ENCODE measurements at regions not wholly inside any gene's neighbourhood (a gene's known extent, or its start where the extent isn't known, plus 50 kb on each side); places are given as distances from the start of the nearest gene placed in this dataset.

DNA sequence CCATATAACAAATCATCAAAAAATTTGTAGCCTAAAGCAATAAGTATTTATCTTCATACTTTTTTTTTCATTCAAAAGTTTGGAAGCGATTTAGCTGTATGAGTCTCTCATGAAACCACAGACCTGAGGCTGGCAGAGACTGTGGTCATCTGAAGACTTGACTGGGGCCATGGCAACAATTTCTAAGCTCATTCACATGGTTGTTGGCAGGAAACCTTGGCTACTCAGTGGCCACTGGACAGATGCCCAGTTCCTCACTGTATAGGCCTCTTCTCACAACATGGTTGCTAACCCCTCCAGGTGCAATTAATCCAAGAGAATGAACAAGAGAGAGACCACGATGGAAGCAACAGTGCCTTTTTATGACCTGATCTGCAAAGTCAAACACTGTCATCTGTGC, 235.9 kb downstream of the BTBD3 start:
- no peak for DNase-seq
- no peak for TF ChIP-seq GATA1 (IDR thresholded peaks at IDR 0.05; ENCODE audit: low read depth, low read length)
- TF ChIP-seq POLR2A (IDR thresholded peaks at IDR 0.05; ENCODE audit: low read length): no peak

DNA sequence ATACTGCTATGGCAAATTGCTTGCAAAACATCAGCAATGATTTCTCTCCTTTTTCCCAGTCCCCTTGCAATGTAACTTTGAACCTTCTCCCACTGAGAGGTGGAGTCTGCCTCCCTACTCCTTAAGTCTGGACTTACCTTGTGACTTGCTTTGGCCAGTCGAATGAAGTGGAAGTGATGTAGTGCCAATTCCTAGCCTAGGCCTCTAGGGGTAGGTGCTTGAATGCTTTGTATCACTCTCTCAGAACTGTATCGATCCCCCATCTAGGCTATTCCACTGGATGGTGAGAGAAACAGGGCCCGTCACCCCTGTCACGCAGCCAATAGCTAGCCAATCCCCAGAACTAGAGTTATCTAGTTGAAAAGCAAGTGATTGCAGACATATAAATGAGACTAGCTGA, 238.6 kb downstream of the BTBD3 start:
- TF ChIP-seq GATA1 (IDR thresholded peaks at IDR 0.05; ENCODE audit: low read depth, low read length) (no peak), POLR2A (IDR thresholded peaks at IDR 0.05; ENCODE audit: low read length) (no peak)

DNA sequence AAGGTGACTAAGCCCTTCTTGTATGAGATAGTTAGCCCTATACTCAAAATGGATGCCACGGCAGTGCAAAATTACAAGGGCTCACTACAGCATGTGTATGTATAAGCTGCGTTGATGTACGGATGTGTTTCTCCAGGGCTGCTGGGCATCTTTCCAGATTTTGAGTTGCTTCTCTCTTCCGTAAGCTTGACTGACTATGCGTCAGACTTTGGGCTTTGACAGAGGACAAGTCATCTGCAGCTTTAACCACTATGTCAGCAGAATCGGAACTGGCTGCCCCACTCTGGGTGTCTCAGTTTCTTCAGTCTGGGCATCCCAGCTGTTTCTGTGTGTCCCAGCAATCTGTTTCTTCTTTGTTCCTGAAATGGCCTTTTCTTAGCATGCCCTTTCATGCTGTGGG, 241.6 kb downstream of the BTBD3 start:
- DNase-seq: no peak
- TF ChIP-seq POLR2A (IDR thresholded peaks at IDR 0.05; ENCODE audit: low read length): no peak
- TF ChIP-seq GATA1 (IDR thresholded peaks at IDR 0.05; ENCODE audit: low read depth, low read length): no peak

More for the DNA sequence above, 238.6 kb downstream of the BTBD3 start:
- DNase-seq: no peak

DNA sequence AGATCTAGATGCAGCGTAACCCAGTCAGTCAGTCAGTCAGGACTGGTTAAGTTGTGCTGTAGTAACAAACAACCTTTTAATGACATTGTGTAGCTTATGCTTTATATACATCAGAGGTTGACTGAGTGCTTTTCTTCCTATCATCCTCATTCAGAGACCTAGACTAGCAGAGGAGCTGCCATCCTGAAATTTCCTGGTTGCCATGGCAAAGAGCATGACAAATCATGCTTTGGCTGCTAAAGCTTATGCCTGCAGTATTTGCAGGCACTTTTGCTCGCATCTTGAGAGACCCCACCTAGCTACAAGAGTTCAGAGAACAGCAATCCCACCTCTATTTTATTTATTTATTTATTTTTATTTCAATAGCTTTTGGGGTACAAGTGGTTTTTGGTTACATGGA, 244.0 kb downstream of the BTBD3 start:
- DNase-seq: no peak
- TF ChIP-seq POLR2A (IDR thresholded peaks at IDR 0.05; ENCODE audit: low read length) (no peak), GATA1 (IDR thresholded peaks at IDR 0.05; ENCODE audit: low read depth, low read length) (no peak)

DNA sequence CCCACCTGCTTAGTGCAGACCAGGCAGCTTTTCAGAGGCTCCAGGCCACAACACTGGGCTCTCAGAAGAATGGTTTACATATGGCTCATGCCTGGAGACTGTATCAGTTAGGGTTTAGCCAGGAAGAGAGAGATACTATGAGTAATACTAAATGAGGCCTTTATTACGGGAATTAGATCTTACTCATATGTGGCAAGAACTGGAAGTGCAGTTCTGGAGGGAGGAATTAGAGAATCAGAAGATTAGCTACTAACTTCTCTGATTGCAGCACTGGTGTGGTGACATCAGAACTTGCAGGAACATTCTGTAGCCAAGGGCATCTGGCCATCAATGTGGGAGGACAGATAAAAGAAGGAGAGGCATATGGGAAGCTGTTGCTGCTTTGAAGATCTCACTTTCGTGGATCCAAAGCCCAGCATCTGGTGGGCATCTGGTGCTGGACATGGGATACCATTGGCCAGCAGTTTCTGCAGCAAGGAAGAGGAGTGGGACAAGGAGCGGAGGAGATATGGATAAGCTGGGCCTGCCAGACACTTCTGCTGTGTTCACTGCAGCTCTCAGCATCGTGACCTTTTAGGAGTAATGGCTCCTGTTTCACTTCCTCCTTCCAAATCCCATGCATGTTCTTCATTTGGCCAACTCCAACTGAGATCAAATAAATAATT, 248.5 kb downstream of the BTBD3 start:
- DNase-seq: no peak
- TF ChIP-seq GATA1 (IDR thresholded peaks at IDR 0.05; ENCODE audit: low read depth, low read length) (no peak), POLR2A (IDR thresholded peaks at IDR 0.05; ENCODE audit: low read length) (no peak)

DNA sequence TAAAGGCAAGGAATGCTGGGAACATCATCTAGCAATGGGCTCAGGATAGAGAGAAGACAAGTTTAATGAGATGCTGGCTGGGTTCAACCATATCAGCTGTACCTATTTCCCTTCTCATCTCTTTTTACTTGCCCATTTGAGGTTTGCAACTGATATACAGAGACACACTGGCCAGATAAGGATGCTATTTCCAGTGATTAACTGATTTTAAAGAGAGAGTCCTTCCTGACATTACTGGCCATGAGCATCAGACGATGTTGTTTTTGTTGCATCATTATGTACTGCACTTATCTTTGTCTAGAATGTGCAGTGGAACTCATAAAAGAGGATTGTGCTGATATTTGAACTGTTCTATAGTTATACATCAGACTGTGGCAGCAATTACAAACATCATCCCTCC, 252.7 kb downstream of the BTBD3 start:
- TF ChIP-seq POLR2A (IDR thresholded peaks at IDR 0.05; ENCODE audit: low read length): no peak
- no peak for TF ChIP-seq GATA1 (IDR thresholded peaks at IDR 0.05; ENCODE audit: low read depth, low read length)
- no peak for DNase-seq

DNA sequence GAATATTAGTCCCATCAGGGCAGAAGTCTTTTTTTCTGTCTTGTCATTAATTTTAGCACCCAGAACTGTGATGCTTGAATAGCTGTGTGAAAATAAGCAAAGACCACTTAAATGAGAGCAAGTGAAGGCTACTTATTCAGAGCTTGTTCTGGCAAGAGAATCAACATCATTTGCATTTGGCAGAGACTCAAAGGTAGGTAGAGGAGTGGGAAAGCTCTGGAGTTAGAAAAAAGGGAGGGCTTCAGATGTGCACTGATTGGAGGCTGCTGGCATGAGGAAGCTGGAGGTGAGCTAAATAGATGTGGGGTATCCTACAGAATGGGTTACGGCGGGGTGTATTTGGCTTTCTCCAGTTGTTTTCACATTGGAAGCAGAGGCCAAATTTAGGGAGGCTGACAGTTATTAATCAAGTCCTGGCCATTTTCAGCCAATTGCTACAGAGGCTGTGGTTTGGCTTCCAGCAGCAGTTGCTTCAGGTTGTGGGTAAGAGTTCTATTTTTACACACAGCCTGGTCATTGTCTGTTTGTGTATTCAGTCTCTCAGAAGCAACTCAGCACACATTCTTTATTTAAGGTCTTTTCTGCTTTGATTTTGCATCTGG, 254.3 kb downstream of the BTBD3 start:
- no peak for TF ChIP-seq POLR2A (IDR thresholded peaks at IDR 0.05; ENCODE audit: low read length)
- TF ChIP-seq GATA1 (IDR thresholded peaks at IDR 0.05; ENCODE audit: low read depth, low read length): no peak
- DNase-seq: no peak

DNA sequence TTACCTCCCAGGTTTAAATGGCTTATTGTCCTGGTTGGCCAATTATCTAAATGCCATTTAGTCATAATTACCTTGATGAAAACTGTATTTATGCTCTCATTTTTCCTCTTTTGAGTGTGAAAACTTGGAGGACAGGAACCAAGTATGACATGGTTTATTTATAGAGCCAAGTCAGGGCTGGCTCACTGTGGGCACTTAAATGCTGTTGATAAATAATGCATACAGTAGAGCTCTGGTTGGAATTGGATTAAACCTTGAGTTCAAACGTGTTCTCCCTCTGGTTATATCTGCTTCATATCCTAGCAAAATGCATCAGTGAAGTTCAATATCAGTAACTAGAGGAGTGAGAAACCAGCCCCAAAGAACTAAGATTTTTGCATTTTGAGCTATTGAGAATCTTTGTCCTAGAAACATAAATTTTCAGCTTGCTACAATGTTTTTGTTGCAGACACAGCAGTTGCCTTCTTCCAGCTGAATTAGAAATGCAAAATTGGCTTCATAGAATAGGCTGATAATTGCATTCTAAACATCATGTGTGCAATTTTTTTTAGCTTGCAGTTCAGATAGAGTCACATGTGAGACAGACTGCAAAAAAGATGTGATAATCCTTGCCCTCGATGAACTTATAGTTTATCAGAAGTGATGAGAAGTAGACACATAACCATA, 255.8 kb downstream of the BTBD3 start:
- DNase-seq: no peak
- no peak for TF ChIP-seq GATA1 (IDR thresholded peaks at IDR 0.05; ENCODE audit: low read depth, low read length)
- TF ChIP-seq POLR2A (IDR thresholded peaks at IDR 0.05; ENCODE audit: low read length): no peak

DNA sequence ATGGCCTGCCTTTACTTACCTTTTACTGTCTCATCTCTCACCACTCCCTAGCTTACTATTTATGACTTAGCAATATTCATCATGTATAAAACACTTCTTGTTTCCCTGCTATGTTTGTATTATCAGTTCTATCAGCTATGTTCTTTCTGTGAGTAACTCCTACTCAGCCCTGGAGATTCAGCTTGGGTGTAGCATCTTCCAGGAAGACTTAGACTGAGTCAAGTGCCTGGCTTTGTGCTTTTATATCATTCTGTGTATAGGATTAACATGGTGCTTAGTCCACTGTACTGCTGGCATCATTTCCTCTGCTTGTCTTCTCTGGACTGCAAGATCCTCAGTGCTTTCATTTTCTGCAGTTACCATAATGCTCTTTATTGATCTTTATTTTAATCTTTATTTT, 257.8 kb downstream of the BTBD3 start:
- TF ChIP-seq GATA1 (IDR thresholded peaks at IDR 0.05; ENCODE audit: low read depth, low read length): no peak
- no peak for TF ChIP-seq POLR2A (IDR thresholded peaks at IDR 0.05; ENCODE audit: low read length)
- DNase-seq: no peak

DNA sequence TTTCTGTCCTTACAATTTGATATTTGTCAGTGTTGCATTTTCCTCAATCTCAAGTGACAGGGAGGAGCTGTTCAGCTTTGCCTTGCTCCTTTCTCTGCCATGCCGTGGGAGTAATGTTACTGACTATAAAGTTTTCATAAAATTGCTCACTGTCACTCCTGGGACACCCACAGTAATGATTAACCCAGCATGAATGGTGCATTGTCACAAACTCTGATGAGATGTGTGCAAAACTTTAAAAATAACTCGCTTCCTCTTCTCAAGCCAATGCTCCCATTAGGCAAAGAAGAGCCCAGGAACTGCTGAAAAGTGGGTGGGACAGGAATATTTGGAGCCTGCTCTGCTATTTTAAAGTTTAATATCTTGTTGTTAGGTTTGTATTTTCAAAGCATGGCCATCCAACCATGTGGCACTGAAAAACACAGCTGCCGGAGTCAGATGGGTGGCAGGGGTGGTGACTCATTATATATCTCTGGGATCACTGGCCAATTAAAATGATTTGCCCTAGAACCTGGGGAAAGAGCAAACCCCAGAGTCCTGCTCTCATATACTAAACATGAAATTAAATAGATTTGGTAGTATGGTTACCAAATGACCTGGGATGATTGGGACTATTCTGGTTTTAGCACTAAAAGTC, 260.1 kb downstream of the BTBD3 start:
- TF ChIP-seq POLR2A (IDR thresholded peaks at IDR 0.05; ENCODE audit: low read length): no peak
- TF ChIP-seq GATA1 (IDR thresholded peaks at IDR 0.05; ENCODE audit: low read depth, low read length): no peak
- no peak for DNase-seq

DNA sequence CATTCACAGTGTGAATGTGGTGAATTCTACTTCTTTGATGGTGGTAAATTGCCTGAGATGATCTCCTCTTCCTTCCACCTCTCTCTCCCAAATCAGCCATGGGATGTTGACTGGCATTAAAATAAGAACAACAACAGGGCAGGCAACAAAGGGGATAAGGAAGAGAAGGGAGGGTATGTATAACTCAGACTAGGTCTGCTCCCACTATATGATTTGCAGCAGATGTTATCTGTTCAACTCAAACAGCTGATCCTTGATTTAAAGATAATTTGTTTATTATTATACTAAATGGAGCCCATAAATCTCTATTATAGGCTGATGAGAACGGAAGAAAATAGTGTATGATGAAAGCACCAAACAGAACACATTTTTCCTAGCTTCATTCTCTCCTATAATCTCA, 262.0 kb downstream of the BTBD3 start:
- DNase-seq: no peak
- TF ChIP-seq GATA1 (IDR thresholded peaks at IDR 0.05; ENCODE audit: low read depth, low read length) (no peak), POLR2A (IDR thresholded peaks at IDR 0.05; ENCODE audit: low read length) (no peak)

DNA sequence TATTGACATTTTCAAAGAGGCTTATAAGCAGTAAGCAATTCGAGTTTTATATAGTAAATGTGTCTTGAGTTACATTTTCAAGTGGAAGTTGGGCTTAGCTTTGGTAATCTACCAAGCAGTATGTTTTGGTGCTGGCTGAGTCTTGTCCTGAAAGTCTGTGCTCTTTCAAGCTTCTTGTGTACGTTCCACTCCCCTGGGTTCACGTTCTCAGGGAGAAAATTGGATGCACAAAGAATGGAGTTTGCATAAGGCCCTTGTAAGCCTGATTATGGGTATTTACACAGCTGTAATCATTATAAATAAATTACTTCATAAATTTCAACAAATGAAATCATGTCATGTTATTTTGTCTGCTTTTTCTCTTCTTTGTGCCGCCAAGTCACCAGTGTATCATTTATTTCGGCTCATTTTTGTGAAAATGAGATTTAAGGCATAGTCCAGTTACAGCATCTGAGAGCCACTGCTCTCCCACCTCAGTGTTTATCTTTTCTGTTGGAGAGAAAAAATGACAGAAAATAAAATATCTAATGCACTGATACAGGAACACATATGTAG, 262.5 kb downstream of the BTBD3 start:
- DNase-seq: no peak
- TF ChIP-seq POLR2A (IDR thresholded peaks at IDR 0.05; ENCODE audit: low read length) (no peak), GATA1 (IDR thresholded peaks at IDR 0.05; ENCODE audit: low read depth, low read length) (no peak)

DNA sequence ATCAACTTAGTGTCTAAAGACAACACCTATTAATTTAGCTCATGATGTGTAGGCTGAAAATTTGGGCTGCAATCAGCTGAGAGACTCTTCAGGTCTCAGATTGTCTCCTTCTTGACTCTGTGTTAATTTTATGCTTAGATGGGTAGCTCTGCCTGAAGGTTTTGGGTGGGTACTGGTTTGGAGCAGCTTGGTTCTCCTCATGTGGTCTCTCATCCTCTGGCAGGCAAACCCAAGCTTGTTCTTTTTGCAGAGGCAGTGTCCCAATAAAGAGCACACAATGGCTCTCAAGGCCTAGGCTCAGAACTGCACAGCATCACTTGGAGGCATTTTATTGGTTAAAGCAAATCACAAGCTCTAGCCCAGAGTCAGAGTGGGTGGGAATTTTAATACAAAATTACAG, 280.6 kb downstream of the BTBD3 start:
- TF ChIP-seq GATA1 (IDR thresholded peaks at IDR 0.05; ENCODE audit: low read depth, low read length) (no peak), POLR2A (IDR thresholded peaks at IDR 0.05; ENCODE audit: low read length) (no peak)
- no peak for DNase-seq

DNA sequence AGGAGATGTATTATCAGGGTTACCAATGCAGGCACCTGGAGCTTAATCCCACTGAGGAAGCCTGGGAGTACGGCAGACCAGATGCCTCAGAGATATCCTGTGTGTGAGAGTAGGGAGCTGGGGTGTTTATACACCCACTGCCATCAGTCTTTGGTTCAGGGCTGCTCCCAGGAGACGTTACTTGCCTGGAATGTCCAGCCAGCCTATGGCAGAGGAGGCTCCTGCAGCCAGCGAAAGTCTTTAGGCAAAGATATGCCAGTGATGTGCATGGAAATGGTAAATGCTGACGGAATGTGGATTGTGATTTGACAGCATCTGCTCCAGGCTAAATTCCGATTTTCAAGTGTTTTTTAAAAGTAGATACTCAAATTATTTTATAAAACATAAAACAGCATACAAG, 282.0 kb downstream of the BTBD3 start:
- no peak for TF ChIP-seq GATA1 (IDR thresholded peaks at IDR 0.05; ENCODE audit: low read depth, low read length)
- DNase-seq: no peak
